ENCODE measurements at regions not wholly inside any gene's neighbourhood (a gene's known extent, or its start where the extent isn't known, plus 50 kb on each side); places are given as distances from the start of the nearest gene placed in this dataset.

DNA sequence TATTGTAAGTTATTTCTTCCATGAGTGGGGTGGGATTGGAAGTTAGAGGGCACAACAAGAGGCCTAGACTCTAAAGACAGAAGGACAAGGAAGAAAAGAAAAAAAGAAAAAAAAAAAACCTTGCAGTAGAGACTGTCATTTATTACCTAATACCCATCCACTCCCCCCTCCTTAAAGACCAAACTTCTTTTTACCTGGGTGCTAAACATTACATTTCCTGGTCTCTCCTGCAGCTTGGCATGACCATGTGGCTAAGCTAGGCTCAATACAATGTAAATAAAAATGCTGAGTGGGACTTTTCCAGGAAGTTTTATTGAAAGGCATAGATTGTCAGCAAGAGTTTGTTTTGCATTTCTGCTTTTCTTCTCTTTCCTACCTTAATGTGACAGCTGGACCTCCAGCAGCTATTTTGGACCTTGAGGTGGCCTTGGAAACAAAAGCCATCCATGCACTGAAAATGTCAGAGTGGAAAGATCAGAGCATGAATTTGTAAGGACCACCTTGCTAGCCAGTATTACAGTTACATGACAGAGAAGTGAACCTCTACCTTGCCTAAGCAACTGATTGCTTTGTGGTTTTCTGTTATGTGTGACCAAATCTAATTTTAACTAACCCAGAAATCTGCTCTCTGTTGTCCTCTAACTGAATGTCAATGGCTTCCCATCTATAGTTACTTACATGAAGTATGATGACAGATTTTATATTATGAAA is 81.3 kb upstream of the SFMBT2 start:
- TF ChIP-seq EZH2 (optimal IDR thresholded peaks at IDR 0.05; ENCODE audit: low read depth, low read length) = no peak
- TF ChIP-seq, protein P1, sequence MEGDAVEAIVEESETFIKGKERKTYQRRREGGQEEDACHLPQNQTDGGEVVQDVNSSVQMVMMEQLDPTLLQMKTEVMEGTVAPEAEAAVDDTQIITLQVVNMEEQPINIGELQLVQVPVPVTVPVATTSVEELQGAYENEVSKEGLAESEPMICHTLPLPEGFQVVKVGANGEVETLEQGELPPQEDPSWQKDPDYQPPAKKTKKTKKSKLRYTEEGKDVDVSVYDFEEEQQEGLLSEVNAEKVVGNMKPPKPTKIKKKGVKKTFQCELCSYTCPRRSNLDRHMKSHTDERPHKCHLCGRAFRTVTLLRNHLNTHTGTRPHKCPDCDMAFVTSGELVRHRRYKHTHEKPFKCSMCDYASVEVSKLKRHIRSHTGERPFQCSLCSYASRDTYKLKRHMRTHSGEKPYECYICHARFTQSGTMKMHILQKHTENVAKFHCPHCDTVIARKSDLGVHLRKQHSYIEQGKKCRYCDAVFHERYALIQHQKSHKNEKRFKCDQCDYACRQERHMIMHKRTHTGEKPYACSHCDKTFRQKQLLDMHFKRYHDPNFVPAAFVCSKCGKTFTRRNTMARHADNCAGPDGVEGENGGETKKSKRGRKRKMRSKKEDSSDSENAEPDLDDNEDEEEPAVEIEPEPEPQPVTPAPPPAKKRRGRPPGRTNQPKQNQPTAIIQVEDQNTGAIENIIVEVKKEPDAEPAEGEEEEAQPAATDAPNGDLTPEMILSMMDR (IDR thresholded peaks at IDR 0.05; ENCODE audit: low read length) = no peak
- TF ChIP-seq EZH2phosphoT487 (IDR thresholded peaks at IDR 0.05; ENCODE audit: low read length) = no peak

All from MM.1S (cell line).